Loucy (cell line): ENCODE measurements at regions not wholly inside any gene's neighbourhood (a gene's known extent, or its start where the extent isn't known, plus 50 kb on each side); places are given as distances from the start of the nearest gene placed in this dataset.

Experiments
- H2AFZ ChIP-seq: fragments of 200-600 bp; sonication (generic); 2 replicates; pipeline ENCODE4 v1.6.0; 2016; ENCODE audit warnings: antibody characterized with exemption, mild to moderate bottlenecking, low read length, moderate library complexity
- H3F3A ChIP-seq: fragments of 200-600 bp; 2 replicates; pipeline ENCODE4 v1.6.0; 2016; ENCODE audit warnings: antibody characterized with exemption, low read depth, mild to moderate bottlenecking
- H3K27me3 ChIP-seq: fragments of 200-600 bp; sonication (generic); 2 replicates; pipeline ENCODE4 v1.6.1; 2014; ENCODE audit warnings: low read length, mild to moderate bottlenecking; ENCODE audit not compliant: insufficient read depth, poor library complexity, severe bottlenecking
- H3K36me3 ChIP-seq: fragments of 200-600 bp; sonication (generic); 2 replicates; pipeline ENCODE4 v1.6.1; 2016; ENCODE audit warnings: low read length; ENCODE audit not compliant: insufficient read depth
- H3K4me1 ChIP-seq: fragments of 200-600 bp; sonication (generic); 2 replicates; pipeline ENCODE4 v1.5.1; 2014; ENCODE audit warnings: low read length, mild to moderate bottlenecking; ENCODE audit not compliant: insufficient read depth, poor library complexity, severe bottlenecking
- H3K4me2 ChIP-seq: fragments of 200-600 bp; sonication (generic); 2 replicates; pipeline ENCODE4 v1.6.0; 2014; ENCODE audit warnings: antibody characterized with exemption, low read length, low read depth, mild to moderate bottlenecking; ENCODE audit not compliant: poor library complexity, severe bottlenecking
- H3K4me3 ChIP-seq: fragments of 200-600 bp; sonication (generic); 2 replicates; pipeline ENCODE4 v1.5.1; 2014; ENCODE audit warnings: low read length, mild to moderate bottlenecking, mixed read lengths; ENCODE audit not compliant: poor library complexity, severe bottlenecking
- H3K79me2 ChIP-seq: fragments of 200-600 bp; sonication (generic); 2 replicates; pipeline ENCODE4 v1.6.1; 2014; ENCODE audit warnings: low read length; ENCODE audit not compliant: insufficient read depth
- H3K9ac ChIP-seq: fragments of 200-600 bp; sonication (generic); 2 replicates; pipeline ENCODE4 v1.6.0; 2014; ENCODE audit warnings: mild to moderate bottlenecking, low read depth, low read length, moderate library complexity; ENCODE audit not compliant: poor library complexity, severe bottlenecking
- H3K9me2 ChIP-seq: fragments of 200-600 bp; sonication (generic); replicated peaks from 2 replicates; pipeline ENCODE4 v1.6.1; 2016; ENCODE audit warnings: low read depth, low read length, mixed read lengths
- H3K9me3 ChIP-seq: fragments of 200-600 bp; sonication (generic); 2 replicates; pipeline ENCODE4 v1.6.1; 2014; ENCODE audit warnings: mild to moderate bottlenecking, antibody characterized with exemption, low read length, low read depth; ENCODE audit not compliant: insufficient read depth
- H4K20me1 ChIP-seq: fragments of 200-600 bp; sonication (generic); 2 replicates; pipeline ENCODE4 v1.6.0; 2014; ENCODE audit warnings: antibody characterized with exemption, low read length, mild to moderate bottlenecking; ENCODE audit not compliant: insufficient read depth, poor library complexity, severe bottlenecking
- EZH2phosphoT487 ChIP-seq: fragments of 200-600 bp; IDR thresholded peaks from 2 replicates; pipeline ENCODE4 v1.6.1; 2018; ENCODE audit warnings: antibody characterized with exemption, mild to moderate bottlenecking, moderate library complexity, borderline replicate concordance
- TF ChIP-seq, protein P1 (sequence below): fragments of 200-600 bp; sonication (generic); conservative IDR thresholded peaks from 2 replicates; pipeline ENCODE4 v1.5.1; 2014; ENCODE audit warnings: mild to moderate bottlenecking, antibody characterized with exemption, low read length

DNA sequence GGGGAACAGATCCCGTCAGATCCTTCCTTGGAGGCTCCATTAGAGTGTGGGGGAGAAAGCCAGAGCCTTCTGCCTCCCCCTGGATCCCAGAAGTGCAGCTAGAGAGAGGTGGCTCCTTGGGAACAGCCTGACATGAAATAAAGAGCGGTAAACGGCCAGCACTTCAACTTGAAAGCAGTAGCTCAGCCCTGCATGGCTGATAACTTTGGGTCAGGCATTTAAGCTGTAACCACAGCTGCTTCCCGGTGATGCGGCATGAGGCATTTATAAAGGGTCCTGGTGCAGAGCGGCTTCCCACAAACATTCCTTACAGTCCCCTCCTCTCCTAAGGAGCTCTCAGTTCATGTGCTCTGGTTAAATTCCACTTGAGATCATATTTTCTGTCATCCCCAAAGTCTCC, 960.3 kb downstream of the VRK1 start:
- Histone ChIP-seq H3K36me3 (no peaks in the 10 kb centered on the region), H3K9ac (no peak overlapping the region), H3K4me3 (no peak overlapping the region), H3F3A (no peaks in the 10 kb centered on the region), H3K9me3 (no peaks in the 10 kb centered on the region), H4K20me1 (no peaks in the 10 kb centered on the region), H3K79me2 (no peaks in the 10 kb centered on the region), H3K4me2 (no peak overlapping the region), H2AFZ (no peak overlapping the region), H3K4me1 (no peaks in the 10 kb centered on the region), H3K9me2 (no peaks in the 10 kb centered on the region), H3K27me3 (no peaks in the 10 kb centered on the region)
- TF ChIP-seq, protein P1, sequence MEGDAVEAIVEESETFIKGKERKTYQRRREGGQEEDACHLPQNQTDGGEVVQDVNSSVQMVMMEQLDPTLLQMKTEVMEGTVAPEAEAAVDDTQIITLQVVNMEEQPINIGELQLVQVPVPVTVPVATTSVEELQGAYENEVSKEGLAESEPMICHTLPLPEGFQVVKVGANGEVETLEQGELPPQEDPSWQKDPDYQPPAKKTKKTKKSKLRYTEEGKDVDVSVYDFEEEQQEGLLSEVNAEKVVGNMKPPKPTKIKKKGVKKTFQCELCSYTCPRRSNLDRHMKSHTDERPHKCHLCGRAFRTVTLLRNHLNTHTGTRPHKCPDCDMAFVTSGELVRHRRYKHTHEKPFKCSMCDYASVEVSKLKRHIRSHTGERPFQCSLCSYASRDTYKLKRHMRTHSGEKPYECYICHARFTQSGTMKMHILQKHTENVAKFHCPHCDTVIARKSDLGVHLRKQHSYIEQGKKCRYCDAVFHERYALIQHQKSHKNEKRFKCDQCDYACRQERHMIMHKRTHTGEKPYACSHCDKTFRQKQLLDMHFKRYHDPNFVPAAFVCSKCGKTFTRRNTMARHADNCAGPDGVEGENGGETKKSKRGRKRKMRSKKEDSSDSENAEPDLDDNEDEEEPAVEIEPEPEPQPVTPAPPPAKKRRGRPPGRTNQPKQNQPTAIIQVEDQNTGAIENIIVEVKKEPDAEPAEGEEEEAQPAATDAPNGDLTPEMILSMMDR: no peak
- no peak for TF ChIP-seq EZH2phosphoT487

DNA sequence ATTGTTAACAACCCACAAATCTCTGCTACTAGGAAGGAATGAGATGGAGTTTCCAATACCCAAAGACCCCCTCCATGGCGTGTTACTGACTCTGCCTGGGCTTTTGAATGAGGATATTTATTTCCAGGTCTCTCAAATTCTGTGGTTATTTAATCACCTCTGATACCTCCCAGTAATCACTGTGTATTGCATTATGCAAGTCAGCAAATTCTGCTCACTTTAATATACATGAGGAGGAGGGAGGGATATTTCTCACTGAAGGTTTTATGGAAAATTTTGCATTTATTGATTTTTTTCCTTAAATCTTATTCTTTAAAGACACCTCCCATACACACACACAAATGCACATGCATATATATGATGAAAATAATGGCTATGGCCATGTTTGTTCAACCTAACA, 962.9 kb downstream of the VRK1 start:
- H3K4me3 ChIP-seq: no peak overlapping the region
- TF ChIP-seq, protein P1: no peak
- TF ChIP-seq EZH2phosphoT487: no peak
- H3K4me2 ChIP-seq: no peak overlapping the region
- no peaks in the 10 kb centered on the region for H3F3A ChIP-seq
- H3K36me3 ChIP-seq: no peaks in the 10 kb centered on the region
- H4K20me1 ChIP-seq: no peaks in the 10 kb centered on the region
- H3K79me2 ChIP-seq: no peaks in the 10 kb centered on the region
- no peaks in the 10 kb centered on the region for H3K9me3 ChIP-seq
- H3K9me2 ChIP-seq: no peaks in the 10 kb centered on the region
- H3K27me3 ChIP-seq: no peaks in the 10 kb centered on the region
- H3K4me1 ChIP-seq: no peaks in the 10 kb centered on the region
- H3K9ac ChIP-seq: no peak overlapping the region
- H2AFZ ChIP-seq: no peak overlapping the region

DNA sequence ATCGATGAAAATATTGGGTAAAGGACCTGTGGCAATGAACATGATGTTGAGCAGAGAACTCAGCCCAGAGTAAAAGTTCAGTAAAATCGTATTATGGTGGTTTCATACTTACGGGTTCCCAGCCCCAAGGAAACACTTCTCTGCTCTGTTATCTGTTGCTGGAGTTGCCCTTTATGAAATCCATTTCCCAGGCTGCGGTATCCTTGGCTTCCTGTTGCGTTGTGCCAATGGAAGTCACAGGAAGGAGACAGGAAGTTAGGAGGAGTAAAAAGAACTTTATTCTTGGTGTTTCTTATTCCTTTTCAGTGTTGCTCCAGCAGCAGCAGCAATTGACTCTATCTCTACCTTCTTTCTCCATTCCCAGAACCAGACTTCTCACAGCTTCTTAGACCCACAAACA, 965.2 kb downstream of the VRK1 start:
- Histone ChIP-seq H3K4me2 (no peak overlapping the region), H3K79me2 (no peaks in the 10 kb centered on the region), H4K20me1 (no peaks in the 10 kb centered on the region)

More for the DNA sequence above, 965.2 kb downstream of the VRK1 start:
- Histone ChIP-seq H3K9ac (no peak overlapping the region), H2AFZ (no peak overlapping the region), H3K4me1 (no peaks in the 10 kb centered on the region), H3F3A (no peaks in the 10 kb centered on the region), H3K27me3 (no peaks in the 10 kb centered on the region), H3K4me3 (no peak overlapping the region), H3K36me3 (no peaks in the 10 kb centered on the region), H3K9me2 (no peaks in the 10 kb centered on the region), H3K9me3 (no peaks in the 10 kb centered on the region)
- TF ChIP-seq EZH2phosphoT487: no peak
- TF ChIP-seq, protein P1: no peak
